Choroid plexus epithelial cell (primary cell): ENCODE measurements at regions not wholly inside any gene's neighbourhood (a gene's known extent, or its start where the extent isn't known, plus 50 kb on each side); places are given as distances from the start of the nearest gene placed in this dataset.
"Not testable (repeated sequence)": the region's sequence is repeated elsewhere in the genome, so short reads cannot be mapped to it uniquely, and the experiment has no call there.

Source experiments
- DNase-seq: peaks from one replicate; pipeline ENCODE4 v3.0.0-alpha.2; 2010; ENCODE audit warnings: low read depth
- H3K4me3 ChIP-seq: 2 replicates; pipeline ENCODE4 v1.5.1; 2011; ENCODE audit warnings: low read depth, mild to moderate bottlenecking, control low read depth, low read length, moderate library complexity
- TF ChIP-seq, protein P1 (sequence below): conservative IDR thresholded peaks from 2 replicates; pipeline ENCODE4 v1.5.1; 2011; ENCODE audit warnings: low read depth, mild to moderate bottlenecking, control low read depth, inconsistent platforms, low read length, moderate library complexity

- peak; percentile 9 for DNase-seq
- TF ChIP-seq, protein P1, sequence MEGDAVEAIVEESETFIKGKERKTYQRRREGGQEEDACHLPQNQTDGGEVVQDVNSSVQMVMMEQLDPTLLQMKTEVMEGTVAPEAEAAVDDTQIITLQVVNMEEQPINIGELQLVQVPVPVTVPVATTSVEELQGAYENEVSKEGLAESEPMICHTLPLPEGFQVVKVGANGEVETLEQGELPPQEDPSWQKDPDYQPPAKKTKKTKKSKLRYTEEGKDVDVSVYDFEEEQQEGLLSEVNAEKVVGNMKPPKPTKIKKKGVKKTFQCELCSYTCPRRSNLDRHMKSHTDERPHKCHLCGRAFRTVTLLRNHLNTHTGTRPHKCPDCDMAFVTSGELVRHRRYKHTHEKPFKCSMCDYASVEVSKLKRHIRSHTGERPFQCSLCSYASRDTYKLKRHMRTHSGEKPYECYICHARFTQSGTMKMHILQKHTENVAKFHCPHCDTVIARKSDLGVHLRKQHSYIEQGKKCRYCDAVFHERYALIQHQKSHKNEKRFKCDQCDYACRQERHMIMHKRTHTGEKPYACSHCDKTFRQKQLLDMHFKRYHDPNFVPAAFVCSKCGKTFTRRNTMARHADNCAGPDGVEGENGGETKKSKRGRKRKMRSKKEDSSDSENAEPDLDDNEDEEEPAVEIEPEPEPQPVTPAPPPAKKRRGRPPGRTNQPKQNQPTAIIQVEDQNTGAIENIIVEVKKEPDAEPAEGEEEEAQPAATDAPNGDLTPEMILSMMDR, result no peak
- no peak overlapping the region for H3K4me3 ChIP-seq
Measured at GRCh38 chr2:185583058-185583816, 155.4 kb upstream of the FSIP2 start.

- not testable (repeated sequence) for DNase-seq, H3K4me3 ChIP-seq
Measured at GRCh38 chr2:185585165-185585564, 153.4 kb upstream of the FSIP2 start.

DNA sequence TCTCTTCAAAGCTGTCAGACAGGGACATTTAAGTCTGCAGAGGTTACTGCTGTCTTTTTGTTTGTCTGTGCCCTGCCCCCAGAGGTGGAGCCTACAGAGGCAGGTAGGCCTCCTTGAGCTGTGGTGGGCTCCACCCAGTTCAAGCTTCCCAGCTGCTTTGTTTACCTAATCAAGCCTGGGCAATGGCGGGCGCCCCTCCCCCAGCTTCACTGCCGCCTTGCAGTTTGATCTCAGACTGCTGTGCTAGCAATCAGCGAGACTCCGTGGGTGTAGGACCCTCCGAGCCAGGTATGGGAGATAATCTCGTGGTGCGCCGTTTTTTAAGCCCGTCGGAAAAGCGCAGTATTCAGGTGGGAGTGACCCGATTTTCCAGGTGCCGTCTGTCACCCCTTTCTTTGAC lies 147.3 kb upstream of the FSIP2 start:
- not testable (repeated sequence) for DNase-seq, H3K4me3 ChIP-seq

- TF ChIP-seq, protein P1, result no peak
- no peak overlapping the region for H3K4me3 ChIP-seq
- DNase-seq, result no peak
Measured at GRCh38 chr2:185607945-185608344, 130.7 kb upstream of the FSIP2 start.

DNA sequence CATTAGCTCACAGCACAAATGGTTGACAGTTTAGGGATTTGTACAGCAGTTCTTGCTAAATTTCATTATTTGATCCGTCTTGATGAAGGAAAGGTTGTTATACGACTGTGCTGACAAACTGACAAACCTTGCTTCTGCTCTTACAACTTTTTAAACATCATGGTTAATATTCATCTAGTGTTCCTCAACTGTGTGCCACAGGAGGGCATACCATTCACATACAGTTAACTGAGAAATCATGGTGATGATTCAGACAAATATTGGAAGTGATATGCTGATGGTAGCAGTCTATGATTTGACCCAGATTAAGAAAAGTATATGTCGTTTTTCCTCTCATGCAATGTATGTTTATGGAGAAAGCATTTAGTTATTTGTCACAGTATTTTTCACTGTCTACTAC lies 129.8 kb upstream of the FSIP2 start:
- DNase-seq, result peak; percentile 2
- TF ChIP-seq, protein P1, result no peak

DNA sequence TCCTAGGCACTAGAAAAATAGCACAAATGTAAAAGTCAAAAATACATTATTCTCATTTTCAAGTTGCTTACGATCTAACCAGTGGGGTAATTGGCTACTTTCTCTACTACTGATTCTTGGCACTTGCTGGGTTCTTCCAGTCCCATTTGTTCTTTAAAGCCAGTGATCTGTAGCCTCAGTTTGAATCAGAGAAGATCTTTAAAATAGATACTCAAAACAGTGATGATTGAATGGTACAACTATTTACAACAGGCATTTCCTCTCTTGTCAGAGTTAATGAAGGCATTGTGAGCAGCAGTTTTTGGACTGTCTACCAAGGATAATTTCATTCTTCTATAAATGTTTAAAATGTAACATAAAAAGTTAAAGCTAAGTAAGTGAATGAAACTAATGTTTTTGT lies 128.3 kb upstream of the FSIP2 start:
- no peak for DNase-seq
- H3K4me3 ChIP-seq, result no peak overlapping the region
- TF ChIP-seq, protein P1, result no peak

More for the DNA sequence above, 129.8 kb upstream of the FSIP2 start:
- no peak overlapping the region for H3K4me3 ChIP-seq

GRCh38 chr2:185618625-185619024 lies 120.0 kb upstream of the FSIP2 start:
- TF ChIP-seq, protein P1, result no peak
- peak; percentile 21 for DNase-seq
- no peak overlapping the region for H3K4me3 ChIP-seq

DNA sequence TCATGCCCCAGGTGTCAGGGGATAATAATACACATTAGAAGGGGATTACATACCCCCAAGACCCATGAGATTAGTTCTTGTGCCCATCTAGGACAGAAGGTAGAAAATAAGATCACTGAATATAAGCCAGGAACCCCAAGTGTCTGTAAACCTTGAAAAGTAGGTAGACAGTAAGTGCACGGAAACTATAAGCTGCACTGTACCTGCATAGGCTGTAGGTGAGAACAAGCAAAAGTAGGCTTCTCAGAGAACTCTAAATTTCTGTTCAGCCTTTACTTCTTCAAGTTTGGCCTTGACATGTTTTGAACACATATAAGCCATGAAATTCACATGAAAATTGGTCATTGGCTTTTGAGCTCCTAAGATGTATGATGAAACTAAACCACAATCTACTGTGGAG lies 113.0 kb upstream of the FSIP2 start:
- TF ChIP-seq, protein P1, result no peak
- DNase-seq, result no peak
- H3K4me3 ChIP-seq, result no peak overlapping the region
